GM23338 (cell line): ENCODE measurements at regions not wholly inside any gene's neighbourhood (a gene's known extent, or its start where the extent isn't known, plus 50 kb on each side); places are given as distances from the start of the nearest gene placed in this dataset.

Source experiments
- ATAC-seq: fragments of 200-7000 bp; cut with Tn5 transposase; 3 replicates; pipeline ENCODE4 v1.9.1; 2020
- DNase-seq: peaks from one replicate; pipeline ENCODE4 v3.0.0-alpha.2; 2015; ENCODE audit warnings: low spot score
- H2AFZ ChIP-seq: fragments of 200-600 bp; sonication (generic); 2 replicates; pipeline ENCODE4 v1.8.0; 2016; ENCODE audit warnings: antibody characterized with exemption, mild to moderate bottlenecking, moderate library complexity
- H3F3A ChIP-seq: fragments of 200-600 bp; sonication (generic); replicated peaks from 2 replicates; pipeline ENCODE4 v1.8.0; 2017; ENCODE audit warnings: antibody characterized with exemption, mixed run types, low read depth
- H3K27ac ChIP-seq: fragments of 200-600 bp; sonication (generic); 2 replicates; pipeline ENCODE4 v1.6.1; 2016; ENCODE audit warnings: low read depth
- H3K27me3 ChIP-seq: fragments of 200-600 bp; sonication (generic); 2 replicates; pipeline ENCODE4 v1.8.0; 2016; ENCODE audit warnings: mild to moderate bottlenecking, mixed run types, moderate library complexity; ENCODE audit not compliant: insufficient read depth
- H3K36me3 ChIP-seq: fragments of 200-600 bp; sonication (generic); 2 replicates; pipeline ENCODE4 v1.8.0; 2016; ENCODE audit warnings: mild to moderate bottlenecking; ENCODE audit not compliant: insufficient read depth
- H3K4me1 ChIP-seq: fragments of 200-600 bp; sonication (generic); 2 replicates; pipeline ENCODE4 v1.8.0; 2016; ENCODE audit warnings: mild to moderate bottlenecking, moderate library complexity; ENCODE audit not compliant: insufficient read depth
- H3K4me2 ChIP-seq: fragments of 200-600 bp; sonication (generic); 2 replicates; pipeline ENCODE4 v1.7.1; 2017; ENCODE audit warnings: mixed run types
- H3K4me3 ChIP-seq: fragments of 200-600 bp; sonication (generic); 2 replicates; pipeline ENCODE4 v1.6.1; 2016; ENCODE audit warnings: mixed run types
- H3K79me2 ChIP-seq: fragments of 200-600 bp; sonication (generic); replicated peaks from 2 replicates; pipeline ENCODE4 v1.8.0; 2017; ENCODE audit warnings: mild to moderate bottlenecking; ENCODE audit not compliant: insufficient read depth
- H3K9me2 ChIP-seq: fragments of 200-600 bp; sonication (generic); 2 replicates; pipeline ENCODE4 v1.8.0; 2017; ENCODE audit not compliant: insufficient read depth
- H4K20me1 ChIP-seq: fragments of 200-600 bp; sonication (generic); replicated peaks from 2 replicates; pipeline ENCODE4 v1.8.0; 2017; ENCODE audit warnings: mild to moderate bottlenecking; ENCODE audit not compliant: insufficient read depth
- H3K27ac Mint-ChIP-seq: 2 replicates; pipeline ENCODE4 v1.8.0; 2020; ENCODE audit warnings: inconsistent platforms, mild to moderate bottlenecking, moderate library complexity, mixed read lengths
- H3K27me3 Mint-ChIP-seq: 3 replicates; pipeline ENCODE4 v1.8.0; 2022; ENCODE audit warnings: low read depth, mild to moderate bottlenecking, moderate library complexity, mixed read lengths, inconsistent platforms; ENCODE audit not compliant: insufficient read depth, poor library complexity
- H3K36me3 Mint-ChIP-seq: 3 replicates; pipeline ENCODE4 v1.8.0; 2021; ENCODE audit warnings: low read depth, mild to moderate bottlenecking, inconsistent platforms, moderate library complexity, mixed read lengths
- H3K4me1 Mint-ChIP-seq: 3 replicates; pipeline ENCODE4 v1.8.0; 2020; ENCODE audit warnings: mild to moderate bottlenecking, inconsistent platforms, mixed read lengths
- H3K4me3 Mint-ChIP-seq: 3 replicates; pipeline ENCODE4 v1.8.0; 2021; ENCODE audit warnings: moderate library complexity, mild to moderate bottlenecking, inconsistent platforms, mixed read lengths
- H3K9me3 Mint-ChIP-seq: 3 replicates; pipeline ENCODE4 v1.8.0; 2020; ENCODE audit warnings: moderate library complexity, mild to moderate bottlenecking, inconsistent platforms, mixed read lengths
- CREB1 ChIP-seq: fragments of 250-450 bp; sonication (Bioruptor Pico); IDR thresholded peaks from 2 replicates; pipeline ENCODE4 v1.5.0; 2020; ENCODE audit warnings: low read depth, mild to moderate bottlenecking, moderate library complexity
- EZH2phosphoT487 ChIP-seq: fragments of 200-600 bp; sonication (generic); IDR thresholded peaks from one replicate; pipeline ENCODE4 v1.8.1; 2018; ENCODE audit warnings: antibody characterized with exemption; ENCODE audit not compliant: unreplicated experiment
- JUNB ChIP-seq: IDR thresholded peaks from one replicate; pipeline ENCODE4 v1.6.1; 2016; ENCODE audit warnings: antibody characterized with exemption; ENCODE audit not compliant: unreplicated experiment
- NANOG ChIP-seq: IDR thresholded peaks from 2 replicates; pipeline ENCODE4 v1.6.1; 2016; ENCODE audit warnings: antibody characterized with exemption, borderline replicate concordance
- STAT1 ChIP-seq: IDR thresholded peaks from one replicate; pipeline ENCODE4 v1.6.1; 2016; ENCODE audit warnings: antibody characterized with exemption; ENCODE audit not compliant: unreplicated experiment
- ZNF114 ChIP-seq: fragments of 250-450 bp; sonication (Bioruptor Pico); IDR thresholded peaks from 2 replicates; pipeline ENCODE4 v1.5.0; 2020; ENCODE audit warnings: mild to moderate bottlenecking, moderate library complexity
- ZNF331 ChIP-seq: fragments of 250-450 bp; sonication (Bioruptor Pico); IDR thresholded peaks from 2 replicates; pipeline ENCODE4 v1.5.0; 2020; ENCODE audit warnings: low read depth, mild to moderate bottlenecking, moderate library complexity
- TF ChIP-seq, protein P1 (sequence below): fragments of 250-450 bp; sonication (Bioruptor Pico); IDR thresholded peaks from 2 replicates; pipeline ENCODE4 v1.5.0; 2020; ENCODE audit warnings: mild to moderate bottlenecking, moderate library complexity
- TF ChIP-seq, protein P2 (sequence below): IDR thresholded peaks from 2 replicates; pipeline ENCODE4 v1.6.1; 2016; ENCODE audit warnings: antibody characterized with exemption
- TF ChIP-seq, protein P3 (sequence below), 2 experiments: fragments of 200-600 bp in 1 of 2; sonication (generic) in 1 of 2; conservative IDR thresholded peaks; 2 replicates each; pipeline versions ENCODE4 v1.5.1 to v1.6.1; 2016 to 2017; ENCODE audit warnings: antibody characterized with exemption in 2 of 2, low read depth in 2 of 2, mild to moderate bottlenecking in 2 of 2, moderate library complexity in 1 of 2

DNA sequence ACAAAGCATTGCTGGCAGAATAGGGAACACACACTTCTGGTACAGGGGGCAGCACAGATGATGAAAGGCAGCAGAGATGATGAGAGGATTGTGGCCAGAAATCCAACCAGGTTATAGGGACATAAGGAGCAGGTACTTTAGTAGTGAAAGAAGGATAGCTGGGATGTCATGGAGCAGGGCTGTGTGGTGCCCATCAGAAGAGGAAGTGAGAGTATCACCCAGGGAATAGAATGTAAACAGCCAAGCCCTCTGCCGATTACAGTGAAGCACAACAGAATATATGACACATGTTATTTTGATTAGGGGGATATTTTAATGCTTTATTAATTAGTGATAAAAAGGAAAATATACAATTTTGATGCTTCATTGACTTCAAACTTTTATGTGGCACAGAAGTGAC is 883.4 kb upstream of the CDH2 start:
- no peaks in the 10 kb centered on the region for H3K36me3 ChIP-seq
- no peak for ATAC-seq
- H3F3A ChIP-seq: no peaks in the 10 kb centered on the region
- H3K79me2 ChIP-seq: no peaks in the 10 kb centered on the region
- no peaks in the 10 kb centered on the region for H3K9me2 ChIP-seq
- H3K4me1 ChIP-seq: no peaks in the 10 kb centered on the region
- no peaks in the 10 kb centered on the region for H3K27me3 ChIP-seq
- H3K27ac ChIP-seq: no peak overlapping the region
- no peak for DNase-seq
- no peak overlapping the region; the same call in 1 of the 2 replicates for H2AFZ ChIP-seq
- peaks cover 2% of the 10 kb centered on the region for H3K27me3 Mint-ChIP-seq
- no peaks in the 10 kb centered on the region for H3K9me3 Mint-ChIP-seq
- H3K4me1 Mint-ChIP-seq: peaks cover 7% of the 10 kb centered on the region; the same call in 1 of the 3 replicates
- no peak overlapping the region for H3K4me3 ChIP-seq
- TF ChIP-seq, protein P1, sequence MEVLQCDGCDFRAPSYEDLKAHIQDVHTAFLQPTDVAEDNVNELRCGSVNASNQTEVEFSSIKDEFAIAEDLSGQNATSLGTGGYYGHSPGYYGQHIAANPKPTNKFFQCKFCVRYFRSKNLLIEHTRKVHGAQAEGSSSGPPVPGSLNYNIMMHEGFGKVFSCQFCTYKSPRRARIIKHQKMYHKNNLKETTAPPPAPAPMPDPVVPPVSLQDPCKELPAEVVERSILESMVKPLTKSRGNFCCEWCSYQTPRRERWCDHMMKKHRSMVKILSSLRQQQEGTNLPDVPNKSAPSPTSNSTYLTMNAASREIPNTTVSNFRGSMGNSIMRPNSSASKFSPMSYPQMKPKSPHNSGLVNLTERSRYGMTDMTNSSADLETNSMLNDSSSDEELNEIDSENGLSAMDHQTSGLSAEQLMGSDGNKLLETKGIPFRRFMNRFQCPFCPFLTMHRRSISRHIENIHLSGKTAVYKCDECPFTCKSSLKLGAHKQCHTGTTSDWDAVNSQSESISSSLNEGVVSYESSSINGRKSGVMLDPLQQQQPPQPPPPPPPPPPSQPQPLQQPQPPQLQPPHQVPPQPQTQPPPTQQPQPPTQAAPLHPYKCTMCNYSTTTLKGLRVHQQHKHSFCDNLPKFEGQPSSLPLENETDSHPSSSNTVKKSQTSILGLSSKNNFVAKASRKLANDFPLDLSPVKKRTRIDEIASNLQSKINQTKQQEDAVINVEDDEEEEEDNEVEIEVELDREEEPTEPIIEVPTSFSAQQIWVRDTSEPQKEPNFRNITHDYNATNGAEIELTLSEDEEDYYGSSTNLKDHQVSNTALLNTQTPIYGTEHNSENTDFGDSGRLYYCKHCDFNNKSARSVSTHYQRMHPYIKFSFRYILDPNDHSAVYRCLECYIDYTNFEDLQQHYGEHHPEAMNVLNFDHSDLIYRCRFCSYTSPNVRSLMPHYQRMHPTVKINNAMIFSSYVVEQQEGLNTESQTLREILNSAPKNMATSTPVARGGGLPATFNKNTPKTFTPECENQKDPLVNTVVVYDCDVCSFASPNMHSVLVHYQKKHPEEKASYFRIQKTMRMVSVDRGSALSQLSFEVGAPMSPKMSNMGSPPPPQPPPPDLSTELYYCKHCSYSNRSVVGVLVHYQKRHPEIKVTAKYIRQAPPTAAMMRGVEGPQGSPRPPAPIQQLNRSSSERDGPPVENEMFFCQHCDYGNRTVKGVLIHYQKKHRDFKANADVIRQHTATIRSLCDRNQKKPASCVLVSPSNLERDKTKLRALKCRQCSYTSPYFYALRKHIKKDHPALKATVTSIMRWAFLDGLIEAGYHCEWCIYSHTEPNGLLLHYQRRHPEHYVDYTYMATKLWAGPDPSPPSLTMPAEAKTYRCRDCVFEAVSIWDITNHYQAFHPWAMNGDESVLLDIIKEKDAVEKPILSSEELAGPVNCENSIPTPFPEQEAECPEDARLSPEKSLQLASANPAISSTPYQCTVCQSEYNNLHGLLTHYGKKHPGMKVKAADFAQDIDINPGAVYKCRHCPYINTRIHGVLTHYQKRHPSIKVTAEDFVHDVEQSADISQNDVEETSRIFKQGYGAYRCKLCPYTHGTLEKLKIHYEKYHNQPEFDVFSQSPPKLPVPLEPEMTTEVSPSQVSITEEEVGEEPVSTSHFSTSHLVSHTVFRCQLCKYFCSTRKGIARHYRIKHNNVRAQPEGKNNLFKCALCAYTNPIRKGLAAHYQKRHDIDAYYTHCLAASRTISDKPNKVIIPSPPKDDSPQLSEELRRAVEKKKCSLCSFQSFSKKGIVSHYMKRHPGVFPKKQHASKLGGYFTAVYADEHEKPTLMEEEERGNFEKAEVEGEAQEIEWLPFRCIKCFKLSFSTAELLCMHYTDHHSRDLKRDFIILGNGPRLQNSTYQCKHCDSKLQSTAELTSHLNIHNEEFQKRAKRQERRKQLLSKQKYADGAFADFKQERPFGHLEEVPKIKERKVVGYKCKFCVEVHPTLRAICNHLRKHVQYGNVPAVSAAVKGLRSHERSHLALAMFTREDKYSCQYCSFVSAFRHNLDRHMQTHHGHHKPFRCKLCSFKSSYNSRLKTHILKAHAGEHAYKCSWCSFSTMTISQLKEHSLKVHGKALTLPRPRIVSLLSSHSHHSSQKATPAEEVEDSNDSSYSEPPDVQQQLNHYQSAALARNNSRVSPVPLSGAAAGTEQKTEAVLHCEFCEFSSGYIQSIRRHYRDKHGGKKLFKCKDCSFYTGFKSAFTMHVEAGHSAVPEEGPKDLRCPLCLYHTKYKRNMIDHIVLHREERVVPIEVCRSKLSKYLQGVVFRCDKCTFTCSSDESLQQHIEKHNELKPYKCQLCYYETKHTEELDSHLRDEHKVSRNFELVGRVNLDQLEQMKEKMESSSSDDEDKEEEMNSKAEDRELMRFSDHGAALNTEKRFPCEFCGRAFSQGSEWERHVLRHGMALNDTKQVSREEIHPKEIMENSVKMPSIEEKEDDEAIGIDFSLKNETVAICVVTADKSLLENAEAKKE (CRISPR knock-in tag): no peak
- no peak for TF ChIP-seq CREB1 (CRISPR knock-in tag)
- no peak for TF ChIP-seq ZNF114
- TF ChIP-seq ZNF331 (CRISPR knock-in tag): no peak
- TF ChIP-seq, protein P2, sequence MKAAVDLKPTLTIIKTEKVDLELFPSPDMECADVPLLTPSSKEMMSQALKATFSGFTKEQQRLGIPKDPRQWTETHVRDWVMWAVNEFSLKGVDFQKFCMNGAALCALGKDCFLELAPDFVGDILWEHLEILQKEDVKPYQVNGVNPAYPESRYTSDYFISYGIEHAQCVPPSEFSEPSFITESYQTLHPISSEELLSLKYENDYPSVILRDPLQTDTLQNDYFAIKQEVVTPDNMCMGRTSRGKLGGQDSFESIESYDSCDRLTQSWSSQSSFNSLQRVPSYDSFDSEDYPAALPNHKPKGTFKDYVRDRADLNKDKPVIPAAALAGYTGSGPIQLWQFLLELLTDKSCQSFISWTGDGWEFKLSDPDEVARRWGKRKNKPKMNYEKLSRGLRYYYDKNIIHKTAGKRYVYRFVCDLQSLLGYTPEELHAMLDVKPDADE: no peak
- TF ChIP-seq EZH2phosphoT487: no peak
- TF ChIP-seq, protein P3, sequence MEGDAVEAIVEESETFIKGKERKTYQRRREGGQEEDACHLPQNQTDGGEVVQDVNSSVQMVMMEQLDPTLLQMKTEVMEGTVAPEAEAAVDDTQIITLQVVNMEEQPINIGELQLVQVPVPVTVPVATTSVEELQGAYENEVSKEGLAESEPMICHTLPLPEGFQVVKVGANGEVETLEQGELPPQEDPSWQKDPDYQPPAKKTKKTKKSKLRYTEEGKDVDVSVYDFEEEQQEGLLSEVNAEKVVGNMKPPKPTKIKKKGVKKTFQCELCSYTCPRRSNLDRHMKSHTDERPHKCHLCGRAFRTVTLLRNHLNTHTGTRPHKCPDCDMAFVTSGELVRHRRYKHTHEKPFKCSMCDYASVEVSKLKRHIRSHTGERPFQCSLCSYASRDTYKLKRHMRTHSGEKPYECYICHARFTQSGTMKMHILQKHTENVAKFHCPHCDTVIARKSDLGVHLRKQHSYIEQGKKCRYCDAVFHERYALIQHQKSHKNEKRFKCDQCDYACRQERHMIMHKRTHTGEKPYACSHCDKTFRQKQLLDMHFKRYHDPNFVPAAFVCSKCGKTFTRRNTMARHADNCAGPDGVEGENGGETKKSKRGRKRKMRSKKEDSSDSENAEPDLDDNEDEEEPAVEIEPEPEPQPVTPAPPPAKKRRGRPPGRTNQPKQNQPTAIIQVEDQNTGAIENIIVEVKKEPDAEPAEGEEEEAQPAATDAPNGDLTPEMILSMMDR (conservative IDR thresholded peaks at IDR 0.05; ENCODE audit: low read depth in 2 of 2): no peak
- TF ChIP-seq STAT1: no peak
- TF ChIP-seq NANOG: no peak
- no peak for TF ChIP-seq JUNB
- H3K4me2 ChIP-seq: no peak overlapping the region
- no peaks in the 10 kb centered on the region for H3K36me3 Mint-ChIP-seq
- no peak overlapping the region for H3K4me3 Mint-ChIP-seq
- H3K27ac Mint-ChIP-seq: no peak overlapping the region
- no peaks in the 10 kb centered on the region for H4K20me1 ChIP-seq
